Tibial nerve (tissue), 4 donors: ENCODE measurements at regions not wholly inside any gene's neighbourhood (a gene's known extent, or its start where the extent isn't known, plus 50 kb on each side); places are given as distances from the start of the nearest gene placed in this dataset.

Experiments used
- DNase-seq, 2 donors: peaks; one replicate each; pipeline ENCODE4 v3.0.0-alpha.2; 2019; ENCODE audit warnings: low spot score in 2 of 2
- H3K27ac ChIP-seq, 4 donors: fragments of 200-600 bp; sonication (generic) in 3 of 4; one replicate each; pipeline ENCODE4 v1.5.1; 2017 to 2019; ENCODE audit warnings: mild to moderate bottlenecking in 1 of 4
- H3K27me3 ChIP-seq, 2 donors: fragments of 200-600 bp; sonication (generic) in 1 of 2; one replicate each; pipeline versions ENCODE4 v1.5.1 to v1.6.0; 2017 to 2019
- H3K36me3 ChIP-seq, 3 donors: fragments of 200-600 bp; sonication (generic); one replicate each; pipeline ENCODE4 v1.5.1; 2018 to 2019
- H3K4me1 ChIP-seq, 4 donors: fragments of 200-600 bp; sonication (generic) in 3 of 4; one replicate each; pipeline ENCODE4 v1.5.1; 2017 to 2019
- H3K4me3 ChIP-seq, 4 donors: fragments of 200-600 bp; sonication (generic) in 3 of 4; one replicate each; pipeline ENCODE4 v1.5.1; 2017 to 2019; ENCODE audit warnings: mild to moderate bottlenecking in 1 of 4, moderate library complexity in 1 of 4
- H3K9me3 ChIP-seq, 4 donors: fragments of 200-600 bp; sonication (generic) in 3 of 4; one replicate each; pipeline ENCODE4 v1.5.1; 2017 to 2019
- EP300 ChIP-seq, 2 donors: sonication (generic); formaldehyde crosslinking; IDR thresholded peaks; one replicate each; pipeline ENCODE4 v1.6.1; 2017; ENCODE audit warnings: antibody characterized with exemption in 2 of 2, mild to moderate bottlenecking in 1 of 2
- POLR2A ChIP-seq, 2 donors: fragments of 450-650 bp; IDR thresholded peaks; one replicate each; pipeline ENCODE4 v1.6.1; 2017; ENCODE audit warnings: antibody characterized with exemption in 2 of 2, mild to moderate bottlenecking in 2 of 2, moderate library complexity in 2 of 2
- WGBS, 2 donors: methylation state at CpG; one replicate each; pipeline ENCODE4 v1.1.5; 2018; 5-methylcytosine and 5-hydroxymethylcytosine counted together
- TF ChIP-seq, protein P1 (sequence below), 5 experiments: fragments of 200-600 bp in 3 of 5; fragments of 450-650 bp in 2 of 5; sonication (generic) in 3 of 5; IDR thresholded peaks; one replicate each; pipeline ENCODE4 v1.5.1; 2016 to 2019; ENCODE audit warnings: antibody characterized with exemption in 5 of 5, mild to moderate bottlenecking in 3 of 5, moderate library complexity in 2 of 5

GRCh38 chr6:48560408-48560807, 449.4 kb upstream of the PTCHD4 start:
- DNase-seq, result no peak
- Histone ChIP-seq H3K27ac (no peak overlapping the region), H3K27me3 (no peaks in the 10 kb centered on the region), H3K36me3 (no peaks in the 10 kb centered on the region), H3K4me3 (no peak overlapping the region), H3K9me3 (peaks cover 0 to under 1% (median 0%) of the 10 kb centered on the region in 4 donors), H3K4me1 (no peaks in the 10 kb centered on the region)
- 75 to 91% methylated on average over 3 of the region's 3 CpGs for WGBS, 2 donors
- TF ChIP-seq, protein P1, sequence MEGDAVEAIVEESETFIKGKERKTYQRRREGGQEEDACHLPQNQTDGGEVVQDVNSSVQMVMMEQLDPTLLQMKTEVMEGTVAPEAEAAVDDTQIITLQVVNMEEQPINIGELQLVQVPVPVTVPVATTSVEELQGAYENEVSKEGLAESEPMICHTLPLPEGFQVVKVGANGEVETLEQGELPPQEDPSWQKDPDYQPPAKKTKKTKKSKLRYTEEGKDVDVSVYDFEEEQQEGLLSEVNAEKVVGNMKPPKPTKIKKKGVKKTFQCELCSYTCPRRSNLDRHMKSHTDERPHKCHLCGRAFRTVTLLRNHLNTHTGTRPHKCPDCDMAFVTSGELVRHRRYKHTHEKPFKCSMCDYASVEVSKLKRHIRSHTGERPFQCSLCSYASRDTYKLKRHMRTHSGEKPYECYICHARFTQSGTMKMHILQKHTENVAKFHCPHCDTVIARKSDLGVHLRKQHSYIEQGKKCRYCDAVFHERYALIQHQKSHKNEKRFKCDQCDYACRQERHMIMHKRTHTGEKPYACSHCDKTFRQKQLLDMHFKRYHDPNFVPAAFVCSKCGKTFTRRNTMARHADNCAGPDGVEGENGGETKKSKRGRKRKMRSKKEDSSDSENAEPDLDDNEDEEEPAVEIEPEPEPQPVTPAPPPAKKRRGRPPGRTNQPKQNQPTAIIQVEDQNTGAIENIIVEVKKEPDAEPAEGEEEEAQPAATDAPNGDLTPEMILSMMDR (IDR thresholded peaks at IDR 0.05), result no peak
- TF ChIP-seq POLR2A (IDR thresholded peaks at IDR 0.05) (no peak), EP300 (IDR thresholded peaks at IDR 0.05) (no peak)

- Histone ChIP-seq H3K9me3 (peaks cover 0 to 7% (median 0%) of the 10 kb centered on the region in 4 donors), H3K27ac (no peak overlapping the region), H3K4me3 (no peak overlapping the region), H3K36me3 (no peaks in the 10 kb centered on the region), H3K27me3 (no peaks in the 10 kb centered on the region), H3K4me1 (no peaks in the 10 kb centered on the region)
- DNase-seq, result no peak
- WGBS, 2 donors, result 91% methylated on average over 1 of the region's 1 CpG
- TF ChIP-seq POLR2A (IDR thresholded peaks at IDR 0.05), result no peak
- no peak for TF ChIP-seq EP300 (IDR thresholded peaks at IDR 0.05)
- TF ChIP-seq, protein P1 (IDR thresholded peaks at IDR 0.05), result no peak
Observed at GRCh38 chr6:48553467-48554189, 442.6 kb upstream of the PTCHD4 start.

DNA sequence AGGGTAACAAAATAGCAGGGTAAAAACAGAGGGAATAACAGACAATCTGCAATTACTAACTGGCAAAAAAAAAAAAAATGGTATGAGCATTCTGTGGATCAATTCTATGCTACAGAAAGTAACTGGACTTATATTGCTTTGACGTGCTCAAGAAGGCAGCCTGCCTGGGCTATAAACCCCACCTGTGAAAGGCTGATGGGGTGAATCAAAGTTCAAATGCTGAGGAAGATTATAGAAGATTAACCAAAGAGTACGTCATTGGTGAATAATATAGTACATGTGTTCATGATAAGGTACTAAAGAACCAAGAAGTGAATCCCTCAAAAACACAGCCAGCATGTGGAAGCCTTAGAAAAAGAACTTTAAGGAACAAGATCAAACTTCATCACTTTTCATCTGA, 441.9 kb upstream of the PTCHD4 start:
- H3K4me3 ChIP-seq, result no peak overlapping the region
- peaks cover 0 to 7% (median 0%) of the 10 kb centered on the region in 4 donors for H3K9me3 ChIP-seq
- H3K36me3 ChIP-seq, result no peaks in the 10 kb centered on the region
- TF ChIP-seq EP300 (IDR thresholded peaks at IDR 0.05) (no peak), POLR2A (IDR thresholded peaks at IDR 0.05) (no peak)
- TF ChIP-seq, protein P1 (IDR thresholded peaks at IDR 0.05), result no peak
- 70 to 84% methylated on average over 2 of the region's 2 CpGs for WGBS, 2 donors
- no peaks in the 10 kb centered on the region for H3K27me3 ChIP-seq
- H3K27ac ChIP-seq, result no peak overlapping the region
- no peak for DNase-seq
- H3K4me1 ChIP-seq, result no peaks in the 10 kb centered on the region

GRCh38 chr6:48550603-48551002, 439.6 kb upstream of the PTCHD4 start:
- WGBS, 2 donors, result 77 to 79% methylated on average over 3 of the region's 3 CpGs
- Histone ChIP-seq H3K27ac (no peak overlapping the region), H3K9me3 (peaks cover 0 to 7% (median 0%) of the 10 kb centered on the region in 4 donors), H3K4me1 (no peaks in the 10 kb centered on the region), H3K36me3 (no peaks in the 10 kb centered on the region), H3K27me3 (no peaks in the 10 kb centered on the region), H3K4me3 (no peak overlapping the region)
- no peak for TF ChIP-seq EP300 (IDR thresholded peaks at IDR 0.05)
- TF ChIP-seq POLR2A (IDR thresholded peaks at IDR 0.05), result no peak
- TF ChIP-seq, protein P1 (IDR thresholded peaks at IDR 0.05), result no peak
- no peak for DNase-seq

DNA sequence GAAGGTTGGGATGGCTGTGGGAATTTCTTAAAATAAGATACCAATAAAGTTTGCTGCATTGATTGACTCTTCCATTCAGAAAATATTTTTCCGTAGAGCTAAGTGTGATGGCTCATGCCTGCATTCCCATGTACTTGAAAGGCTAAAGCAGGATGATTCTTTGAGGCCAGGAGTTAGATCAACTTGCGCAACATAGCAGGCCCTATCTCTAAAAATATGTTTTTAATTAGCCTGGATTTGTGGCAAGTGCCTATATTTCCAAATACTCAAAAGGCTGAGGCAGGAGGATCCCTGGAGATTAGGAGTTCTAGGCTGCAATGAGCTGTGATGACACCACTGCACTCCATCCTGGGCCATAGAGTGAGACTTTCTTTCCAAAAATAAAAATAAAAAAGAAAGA, 431.2 kb upstream of the PTCHD4 start:
- no peak for DNase-seq
- 88 to 90% methylated on average over 2 of the region's 2 CpGs for WGBS, 2 donors
- no peaks in the 10 kb centered on the region for H3K36me3 ChIP-seq
- no peak overlapping the region for H3K27ac ChIP-seq
- peaks cover 0 to 3% (median 0%) of the 10 kb centered on the region in 4 donors for H3K9me3 ChIP-seq
- H3K4me1 ChIP-seq, result no peaks in the 10 kb centered on the region
- TF ChIP-seq EP300 (IDR thresholded peaks at IDR 0.05) (no peak), POLR2A (IDR thresholded peaks at IDR 0.05) (no peak)
- TF ChIP-seq, protein P1 (IDR thresholded peaks at IDR 0.05), result no peak
- H3K4me3 ChIP-seq, result no peak overlapping the region
- no peaks in the 10 kb centered on the region for H3K27me3 ChIP-seq
